GM19351 (cell line): ENCODE measurements at regions not wholly inside any gene's neighbourhood (a gene's known extent, or its start where the extent isn't known, plus 50 kb on each side); places are given as distances from the start of the nearest gene placed in this dataset.

Experiments
- ATAC-seq: cut with Tn5 transposase; IDR thresholded peaks from one replicate; pipeline ENCODE4 v1.9.1; 2021; ENCODE audit warnings: mild to moderate bottlenecking, moderate library complexity; ENCODE audit not compliant: unreplicated experiment

DNA sequence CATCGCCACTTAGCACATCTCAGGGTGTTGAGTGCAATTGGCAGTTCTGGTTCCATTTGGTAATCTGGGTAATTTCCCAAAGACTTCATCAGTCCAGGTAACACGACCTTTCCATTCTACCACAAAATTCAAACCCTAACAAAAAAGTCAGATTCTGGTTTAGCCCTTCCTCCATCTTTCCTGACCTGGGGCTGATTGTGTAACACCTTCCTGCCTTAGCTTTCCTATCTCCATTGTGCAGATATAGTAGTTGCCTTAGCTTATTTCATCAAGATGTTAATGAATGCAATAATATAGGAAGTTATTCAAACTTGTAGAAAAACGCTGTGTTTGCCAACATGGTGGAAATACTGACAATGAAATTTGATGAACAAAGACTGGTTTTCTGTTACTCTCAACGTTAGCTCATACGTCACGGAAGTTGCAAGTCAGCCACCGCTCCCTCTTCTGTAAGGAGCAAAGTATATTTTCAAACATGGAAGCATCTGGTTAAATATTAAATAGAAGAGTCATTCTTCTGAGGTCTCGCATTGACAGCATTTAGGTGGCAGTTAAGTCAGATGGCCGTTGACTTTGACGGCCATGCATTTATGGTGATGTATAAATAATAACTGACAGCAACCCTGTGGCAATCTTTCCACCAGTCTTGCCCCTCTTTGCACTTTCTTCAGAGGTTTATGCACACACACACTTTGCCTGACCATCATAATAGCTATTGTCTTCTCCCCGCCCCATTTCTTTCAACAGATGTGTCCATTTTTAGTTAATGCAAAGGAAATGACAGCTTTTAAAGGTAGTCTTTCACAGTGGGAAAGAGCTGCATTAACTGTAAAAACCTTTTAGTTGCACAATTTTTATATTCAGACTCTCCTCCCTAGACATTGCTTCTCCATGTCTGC lies 205.1 kb upstream of the BMPER start:
- no peak for ATAC-seq

DNA sequence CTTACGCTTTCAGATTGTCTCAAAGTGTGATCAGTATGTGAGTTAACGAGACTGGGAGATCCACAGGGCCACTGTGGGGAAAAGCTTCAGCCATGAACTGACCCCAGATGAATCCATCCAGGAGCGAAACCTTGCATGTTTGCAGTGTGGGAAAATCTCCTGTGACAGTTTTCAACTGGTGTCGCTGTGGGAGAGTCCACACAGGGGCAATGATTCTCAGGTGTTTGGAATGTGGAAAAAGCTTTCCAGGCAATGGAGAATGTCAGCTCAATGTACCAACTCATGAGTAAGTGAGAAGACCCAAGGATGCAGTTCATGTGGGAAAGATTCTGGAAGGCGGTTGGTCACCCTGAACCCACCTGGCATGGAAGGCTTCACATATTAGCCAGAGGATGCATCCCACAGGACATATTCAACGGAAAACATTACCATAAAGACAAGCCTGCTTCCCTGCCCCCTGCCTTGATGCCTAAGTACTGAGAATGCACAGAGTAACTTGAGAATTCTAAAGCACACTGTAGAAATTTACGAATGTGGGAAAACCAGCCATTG lies 204.1 kb upstream of the BMPER start:
- no peak for ATAC-seq

DNA sequence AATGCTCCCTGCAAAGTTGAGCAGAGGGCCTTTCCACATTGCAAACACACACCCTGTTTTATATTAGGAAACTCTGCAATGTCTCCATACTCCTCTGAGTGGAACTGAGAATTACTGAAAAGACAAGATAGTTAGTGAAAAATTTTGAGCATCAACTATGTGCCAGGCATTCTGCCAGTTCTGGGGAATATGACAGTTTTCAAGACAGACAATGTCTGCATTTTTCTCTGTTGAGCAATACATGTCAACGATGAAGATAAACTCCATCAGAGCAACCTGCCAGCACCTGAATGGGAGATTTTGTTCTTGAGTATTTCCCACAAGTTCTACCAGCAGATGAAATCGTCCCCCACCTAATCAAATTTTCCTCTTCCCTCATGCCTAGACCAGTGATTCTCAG lies 203.4 kb upstream of the BMPER start:
- ATAC-seq: no peak

DNA sequence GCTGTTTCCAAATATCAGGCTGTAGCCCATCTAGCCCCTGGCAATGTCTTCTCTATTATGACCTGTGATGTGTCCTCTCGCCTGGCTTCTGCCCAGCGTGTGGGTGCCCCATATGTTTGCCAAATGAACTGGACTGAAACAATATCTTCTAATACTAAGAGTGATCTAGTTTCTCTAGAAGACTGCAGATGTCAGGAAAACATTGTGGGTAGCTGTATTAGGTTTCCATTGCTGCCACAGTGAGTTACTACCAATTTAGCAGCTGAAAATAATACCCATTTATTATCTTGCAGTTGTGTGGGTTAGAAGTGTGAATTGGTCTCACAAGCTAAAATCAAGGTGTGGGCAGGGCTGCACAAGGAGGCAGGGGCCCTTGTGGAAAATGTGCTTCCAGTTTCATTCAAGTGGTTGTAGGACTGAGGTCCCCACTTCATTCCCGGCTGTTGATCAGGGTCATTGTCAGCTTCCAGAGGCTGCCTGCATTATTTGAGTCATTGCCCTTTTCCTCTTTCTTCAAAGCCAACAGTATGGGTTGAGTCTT lies 202.8 kb upstream of the BMPER start:
- no peak for ATAC-seq

DNA sequence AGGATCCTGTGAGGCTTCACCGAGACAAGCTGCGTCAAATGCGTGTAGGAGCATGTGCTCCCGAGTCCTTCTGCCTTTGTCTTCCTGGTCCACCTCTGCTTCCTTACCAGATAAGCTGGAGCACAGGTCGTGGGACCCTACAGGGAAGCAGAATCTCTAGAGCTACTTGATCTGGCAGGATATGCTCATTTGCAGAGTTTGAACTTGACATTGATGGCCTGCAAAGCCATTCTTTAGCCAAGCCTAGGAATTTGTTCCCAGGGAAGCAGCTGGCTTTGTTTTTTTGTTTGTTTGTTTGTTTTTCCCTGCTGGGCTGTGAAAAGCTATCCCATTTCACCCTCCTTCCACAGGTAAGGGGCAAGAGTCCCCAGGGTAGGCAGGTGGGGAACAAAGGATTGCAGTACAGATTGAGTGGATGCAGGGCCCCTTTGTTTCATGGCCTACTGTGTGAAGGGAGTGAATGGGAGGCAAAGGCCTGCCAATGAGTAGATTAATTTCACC lies 200.0 kb upstream of the BMPER start:
- ATAC-seq: no peak

DNA sequence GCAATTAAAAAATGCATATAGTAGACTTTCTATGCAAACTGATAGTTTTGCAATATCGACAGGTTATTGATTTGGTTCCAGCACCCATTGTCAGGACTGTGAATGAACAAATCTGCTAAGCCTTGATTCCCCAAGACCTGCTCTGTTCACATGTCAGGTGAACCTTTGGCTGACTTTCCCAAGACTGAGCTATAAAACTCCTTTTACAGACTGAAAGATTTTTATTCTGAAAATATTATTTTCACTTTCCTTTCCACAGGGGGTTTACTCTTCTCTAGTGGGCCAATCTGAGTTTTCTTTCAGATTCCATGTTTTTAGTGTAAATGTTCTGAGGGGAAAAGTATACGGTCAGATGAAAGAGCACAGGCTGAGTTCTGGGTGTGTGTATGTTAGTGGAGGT lies 199.2 kb upstream of the BMPER start:
- ATAC-seq: no peak

DNA sequence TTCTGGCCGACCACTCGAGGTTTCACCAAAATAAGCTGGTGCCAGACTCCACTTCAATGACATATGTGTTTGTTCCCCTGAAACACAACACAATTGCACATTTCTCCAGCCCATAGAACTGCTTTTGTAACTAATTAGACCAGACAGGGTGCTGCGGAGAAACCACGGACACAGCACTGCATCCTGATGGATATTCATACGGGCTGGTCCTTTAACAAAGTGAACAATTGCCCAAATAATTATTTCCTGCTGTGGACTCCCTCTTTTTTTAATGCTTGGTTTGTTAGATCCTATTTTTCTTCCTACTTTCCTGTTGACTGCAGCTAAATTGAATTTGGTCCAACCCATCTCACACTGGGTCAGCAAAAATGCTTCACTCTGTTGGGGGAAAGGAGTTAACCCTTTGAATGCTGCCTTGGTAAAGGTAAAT lies 198.6 kb upstream of the BMPER start:
- no peak for ATAC-seq

DNA sequence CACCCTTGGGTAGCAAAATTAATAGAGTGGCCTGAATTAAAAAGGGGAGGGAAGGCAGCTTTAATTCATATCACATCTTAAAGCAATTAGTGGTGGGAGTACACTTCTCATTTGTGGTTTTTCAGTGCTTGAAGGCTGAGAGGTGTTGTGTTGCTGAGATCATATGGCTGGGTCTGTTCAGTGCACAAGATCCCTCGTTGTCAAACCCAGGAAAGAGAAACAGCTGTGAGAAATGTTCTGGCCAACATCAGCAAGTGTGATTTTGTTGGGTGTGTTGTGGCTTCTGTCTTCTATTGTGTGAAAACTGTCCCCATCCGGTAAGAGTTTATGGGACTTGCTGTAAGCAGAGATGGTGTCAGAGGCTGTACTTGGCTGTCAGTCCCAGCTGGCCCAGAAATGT lies 197.9 kb upstream of the BMPER start:
- ATAC-seq: no peak

DNA sequence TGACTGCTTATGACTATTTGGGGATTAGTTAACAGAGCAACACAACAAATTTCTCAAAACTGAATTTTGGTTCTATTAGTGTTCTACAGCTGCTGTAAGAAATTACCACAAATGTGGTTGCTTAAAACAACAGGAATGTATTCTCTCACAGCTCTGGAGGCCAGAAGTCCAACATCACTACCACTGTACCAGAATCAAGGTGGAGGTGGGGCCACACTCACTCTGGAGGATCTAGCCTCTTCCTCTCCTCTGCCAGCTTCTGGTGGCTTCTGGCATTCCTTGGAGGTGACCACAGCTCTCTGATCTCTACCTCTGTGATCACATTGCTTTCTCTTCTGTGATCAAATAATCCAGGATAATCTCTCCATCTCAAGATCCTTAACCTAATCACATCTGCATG lies 194.7 kb upstream of the BMPER start:
- ATAC-seq: no peak

DNA sequence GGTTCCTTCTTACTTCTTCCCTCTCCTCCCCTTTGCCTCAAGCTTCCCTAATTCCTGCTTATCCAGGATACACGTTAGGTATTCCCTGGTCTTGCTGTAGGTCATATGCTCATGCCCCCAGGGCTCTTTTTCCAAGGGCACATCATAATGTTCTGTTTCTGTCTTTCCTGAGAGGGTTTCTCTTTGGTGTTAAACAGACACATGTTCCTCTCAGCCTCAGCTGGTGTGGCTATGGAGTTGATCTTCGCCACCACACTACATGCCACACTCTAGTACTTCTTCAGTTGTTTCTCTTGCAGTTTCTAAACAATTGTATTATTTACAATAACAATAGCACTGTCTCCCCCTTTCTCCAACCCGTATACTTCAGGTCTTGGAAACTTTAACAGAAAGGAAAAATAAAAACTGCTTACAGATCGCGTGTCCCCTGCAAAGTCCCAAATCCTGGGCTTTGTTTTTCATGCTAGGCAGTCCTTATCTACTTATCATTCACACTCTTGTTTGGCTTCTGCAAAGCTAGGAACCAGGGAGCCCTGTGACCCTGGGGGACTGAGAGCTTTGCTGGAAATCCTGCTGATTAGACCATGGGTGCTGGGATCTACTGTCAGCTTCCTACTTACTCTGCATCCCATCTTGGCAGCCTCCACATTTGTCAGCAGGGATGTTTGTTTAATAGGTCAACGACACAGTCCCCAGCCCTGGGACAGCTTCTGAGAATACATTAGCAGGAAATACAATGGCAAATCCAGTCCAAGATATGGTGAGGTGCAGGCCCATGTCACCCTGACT lies 193.9 kb upstream of the BMPER start:
- no peak for ATAC-seq

DNA sequence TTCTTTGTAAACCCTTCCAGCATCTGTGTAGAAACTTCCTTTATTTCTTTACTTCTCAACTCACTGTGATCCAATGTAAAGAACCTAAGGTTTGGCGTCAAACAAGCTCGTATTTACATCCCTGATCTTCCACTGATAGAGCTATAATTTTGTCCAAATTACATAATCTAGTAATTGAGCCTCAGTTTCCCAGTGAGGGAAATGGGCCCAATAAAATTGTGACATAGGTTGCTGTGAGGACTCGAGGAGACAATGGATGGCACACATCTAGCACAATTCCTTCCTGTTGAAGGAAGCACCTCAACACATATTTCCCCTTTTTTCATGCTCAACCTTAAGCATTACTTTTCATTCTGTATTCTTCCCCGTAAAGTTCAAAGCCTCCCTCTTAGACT lies 193.3 kb upstream of the BMPER start:
- ATAC-seq: no peak

DNA sequence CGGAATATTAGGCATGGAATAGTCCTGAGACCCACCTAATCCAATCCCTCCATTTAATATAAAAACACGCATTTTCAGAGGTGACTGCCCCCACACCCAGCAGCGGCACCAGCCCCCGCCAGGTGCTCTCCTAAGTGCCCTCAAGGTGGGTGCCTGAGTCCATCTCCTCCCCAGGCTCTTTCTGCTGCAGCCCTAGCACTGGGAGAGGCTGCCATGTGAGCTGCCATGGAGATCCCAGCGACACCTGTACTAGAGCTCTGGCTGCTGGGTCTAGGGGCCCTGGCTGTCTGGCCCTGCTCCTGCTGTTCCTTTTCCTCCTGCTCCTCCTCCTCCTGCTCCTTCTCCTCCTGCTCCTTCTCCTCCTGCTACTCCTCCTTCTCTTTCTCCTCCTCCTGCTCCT lies 191.1 kb upstream of the BMPER start:
- ATAC-seq: no peak

DNA sequence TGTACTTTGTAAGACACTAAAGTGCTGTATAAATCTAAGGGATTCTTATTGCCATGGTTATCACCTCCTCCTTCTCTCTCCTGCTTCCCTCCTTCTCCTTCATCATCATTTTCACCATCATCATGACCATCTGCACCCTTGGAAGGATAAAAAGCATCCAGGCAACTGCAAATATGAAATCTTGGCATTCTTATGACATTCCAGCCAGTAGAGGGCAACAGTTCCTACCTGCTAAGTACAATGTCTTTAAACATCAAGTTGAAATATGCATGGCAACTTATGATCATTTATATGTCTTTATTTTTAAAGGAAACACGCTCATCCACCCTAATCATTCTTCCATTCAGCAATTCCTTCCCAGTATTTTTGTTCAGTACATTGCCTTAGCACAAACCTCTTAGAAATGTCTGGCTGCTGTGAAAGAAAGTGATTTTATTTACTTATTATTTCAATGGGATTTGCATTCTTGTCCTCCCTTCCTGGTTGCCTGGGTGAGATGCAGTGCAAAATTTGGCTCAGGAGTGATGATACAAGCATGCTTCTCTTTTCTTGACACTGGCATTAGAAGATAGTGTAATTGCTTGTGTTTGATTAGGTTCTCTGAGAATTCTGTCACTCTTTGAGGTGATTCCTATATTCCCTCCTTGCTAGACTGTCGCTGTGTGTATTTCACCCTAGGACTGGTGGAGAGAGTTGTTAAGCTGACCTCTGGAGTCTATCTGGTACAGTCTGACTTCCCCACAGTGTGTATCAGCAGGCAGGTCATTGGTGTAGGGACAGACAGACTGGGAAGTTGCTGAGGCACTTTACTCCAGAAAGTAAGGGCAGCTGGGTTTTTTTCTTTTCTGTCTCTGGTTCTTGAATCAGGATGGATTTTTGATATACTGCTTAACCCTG lies 188.5 kb upstream of the BMPER start:
- ATAC-seq: no peak

DNA sequence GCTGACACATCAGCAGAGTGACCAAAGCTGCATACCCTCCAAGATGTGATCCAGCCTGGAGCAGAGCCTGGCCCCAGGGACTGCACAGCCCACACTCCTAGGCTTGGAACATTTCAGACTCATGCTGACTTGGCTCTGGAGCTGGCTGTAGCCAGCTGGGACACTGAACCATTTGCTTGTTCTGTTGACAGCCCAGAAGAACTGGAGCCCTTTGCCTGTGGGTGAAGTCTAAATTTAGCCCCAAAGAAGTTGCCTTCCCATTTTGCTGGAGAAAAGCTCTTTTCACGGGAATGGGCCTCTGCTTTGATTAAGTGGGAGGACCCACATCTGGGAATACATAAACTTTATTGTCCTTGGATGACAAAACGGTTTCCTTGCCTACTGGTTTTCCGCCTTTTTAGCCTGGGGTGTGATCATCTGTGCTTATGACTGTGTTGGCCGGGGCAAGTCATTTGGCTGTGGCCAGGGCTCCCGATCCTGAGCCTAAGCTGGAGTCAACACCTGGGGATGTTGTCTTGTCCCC lies 186.2 kb upstream of the BMPER start:
- no peak for ATAC-seq

DNA sequence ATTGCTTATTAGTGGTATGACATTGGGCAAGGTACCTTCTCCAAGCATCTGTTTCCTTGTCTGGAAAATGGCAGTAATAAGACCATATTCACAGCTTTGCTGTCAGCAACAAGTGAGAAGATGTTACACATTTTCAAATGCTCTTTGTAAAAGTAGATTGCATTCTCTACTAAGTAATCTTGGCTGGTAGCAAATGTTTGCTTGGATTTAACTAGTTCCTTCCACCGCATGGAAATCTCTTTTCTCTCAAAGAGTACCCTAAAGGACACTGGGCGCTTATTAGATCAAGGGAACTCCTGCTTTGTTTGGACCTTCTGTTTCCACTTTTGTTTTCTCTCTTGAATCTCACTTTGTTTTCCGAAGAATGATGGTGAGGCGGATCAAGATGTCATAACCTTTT lies 185.2 kb upstream of the BMPER start:
- ATAC-seq: no peak

DNA sequence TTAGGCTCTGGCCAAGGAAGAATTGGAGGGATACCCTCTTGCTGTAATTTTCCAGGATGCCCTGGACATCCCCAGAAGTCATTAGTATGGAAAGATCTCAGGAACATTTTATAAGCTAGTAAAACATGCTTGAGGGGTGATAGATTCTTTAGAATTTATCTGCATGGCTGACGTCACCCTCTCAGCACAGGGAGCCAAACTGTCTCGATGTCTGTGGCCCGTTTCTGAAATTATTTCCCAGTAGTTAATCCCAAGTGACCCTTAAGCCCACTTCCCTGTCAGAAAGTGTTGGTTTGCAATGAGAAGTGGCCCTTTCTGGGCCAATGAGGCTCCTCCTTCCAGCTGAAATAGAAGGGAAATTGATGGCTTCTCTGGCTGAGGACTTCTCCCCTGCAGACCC lies 184.5 kb upstream of the BMPER start:
- ATAC-seq: no peak

DNA sequence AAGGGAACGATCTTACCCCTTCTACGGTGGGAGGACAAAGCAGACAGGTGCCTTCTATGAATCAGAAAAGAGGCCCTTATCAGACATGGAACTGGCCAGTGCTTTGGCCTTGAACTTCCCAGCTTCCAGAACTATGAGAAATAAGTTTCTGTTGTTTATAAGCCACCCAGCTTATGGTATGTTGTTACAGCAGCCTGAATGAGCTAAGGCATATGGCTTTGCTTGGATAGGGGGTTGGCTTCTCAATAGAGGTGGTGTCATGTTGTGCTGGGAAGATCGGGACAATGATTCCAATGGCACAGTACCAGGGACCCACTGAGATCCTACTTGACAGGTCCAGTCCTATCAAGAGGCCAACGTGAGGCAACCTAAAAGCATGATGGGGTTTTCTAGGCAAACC lies 183.4 kb upstream of the BMPER start:
- ATAC-seq: no peak

DNA sequence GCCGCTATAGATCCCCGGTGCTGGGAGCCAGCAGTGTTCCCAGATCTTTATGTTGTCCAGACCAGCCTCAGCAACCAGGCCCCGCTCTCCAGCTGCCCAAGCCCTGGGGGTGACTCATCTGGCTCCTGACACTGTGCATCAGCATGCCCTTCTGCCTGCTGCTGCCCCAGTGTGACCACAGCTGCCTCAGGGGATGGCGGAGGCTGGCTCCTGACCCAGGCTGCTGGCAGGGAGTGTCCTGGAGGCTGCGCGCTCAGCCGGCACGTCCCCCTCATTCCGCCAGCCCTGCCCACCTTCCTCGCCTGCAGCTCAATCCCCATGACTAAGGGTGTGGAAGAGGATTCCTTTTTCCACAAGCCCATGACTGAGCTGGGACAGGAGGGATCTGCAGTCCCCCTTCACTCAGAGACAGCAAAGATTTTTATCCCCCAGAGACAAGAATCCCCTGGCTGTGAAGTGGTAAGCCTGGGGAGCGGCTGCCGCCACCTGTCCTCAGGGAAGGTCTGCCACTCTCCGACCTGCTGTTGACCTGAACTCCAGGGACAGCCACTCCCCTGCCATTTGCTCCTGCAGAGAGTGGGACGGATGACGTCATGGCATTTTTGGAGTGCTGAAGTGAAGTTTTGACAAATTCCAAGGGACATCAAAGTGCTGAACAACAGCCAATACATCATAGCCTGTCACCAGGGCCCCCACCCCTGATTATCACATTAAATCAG lies 182.8 kb upstream of the BMPER start:
- no peak for ATAC-seq

DNA sequence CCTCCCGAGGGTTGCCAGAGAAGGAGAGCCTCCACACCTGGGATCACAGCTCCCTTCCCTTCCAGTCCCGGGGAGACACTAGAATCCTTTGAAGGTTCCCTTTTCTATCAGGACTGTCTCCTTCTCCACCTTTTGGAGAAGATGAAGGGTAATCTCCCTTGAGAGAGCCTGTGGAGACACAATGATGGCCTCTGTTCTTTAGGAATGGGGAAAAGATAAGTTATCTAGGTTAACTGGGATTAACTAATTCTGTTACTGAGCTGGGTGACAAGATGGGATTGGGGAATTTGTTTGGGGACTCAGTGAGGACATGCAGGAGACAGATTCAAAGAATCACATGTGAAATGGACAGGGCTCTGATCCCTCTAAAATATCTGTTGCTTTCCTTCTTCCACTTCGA lies 181.1 kb upstream of the BMPER start:
- no peak for ATAC-seq
